ENCODE measurements at regions not wholly inside any gene's neighbourhood (a gene's known extent, or its start where the extent isn't known, plus 50 kb on each side); places are given as distances from the start of the nearest gene placed in this dataset.

DNA sequence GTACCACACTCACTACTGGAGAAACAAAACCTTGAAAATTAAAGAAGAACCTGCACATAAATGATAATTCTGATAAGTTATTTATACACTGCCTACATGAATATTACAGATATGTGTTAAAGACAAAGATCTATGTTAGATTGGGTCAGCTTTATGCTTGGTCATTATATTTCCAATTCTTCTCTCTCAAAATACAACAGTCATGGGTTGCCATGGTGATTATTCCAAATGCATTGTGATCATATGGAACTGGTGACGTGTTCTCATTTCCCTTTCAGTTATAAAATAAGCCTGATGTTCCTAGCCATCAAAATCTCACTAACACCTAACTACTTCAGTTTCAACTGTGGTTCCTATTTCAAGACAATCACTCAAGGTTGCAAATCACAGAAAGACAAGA, 1416.4 kb downstream of the UQCRFS1 start:
- TF ChIP-seq, protein P1, sequence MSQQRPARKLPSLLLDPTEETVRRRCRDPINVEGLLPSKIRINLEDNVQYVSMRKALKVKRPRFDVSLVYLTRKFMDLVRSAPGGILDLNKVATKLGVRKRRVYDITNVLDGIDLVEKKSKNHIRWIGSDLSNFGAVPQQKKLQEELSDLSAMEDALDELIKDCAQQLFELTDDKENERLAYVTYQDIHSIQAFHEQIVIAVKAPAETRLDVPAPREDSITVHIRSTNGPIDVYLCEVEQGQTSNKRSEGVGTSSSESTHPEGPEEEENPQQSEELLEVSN (IDR thresholded peaks at IDR 0.05; ENCODE audit: borderline replicate concordance, low read depth), result no peak
- TF ChIP-seq POLR2A (IDR thresholded peaks at IDR 0.05; ENCODE audit: low read length) (no peak), RAD21 (conservative IDR thresholded peaks at IDR 0.05 in 1 of 2, IDR thresholded peaks at IDR 0.05 in 1 of 2) (no peak), RNF2 (IDR thresholded peaks at IDR 0.05; ENCODE audit: borderline replicate concordance, low read depth) (no peak), BHLHE40 (IDR thresholded peaks at IDR 0.05; ENCODE audit: low read depth, low read length) (no peak)
- TF ChIP-seq, protein P2, sequence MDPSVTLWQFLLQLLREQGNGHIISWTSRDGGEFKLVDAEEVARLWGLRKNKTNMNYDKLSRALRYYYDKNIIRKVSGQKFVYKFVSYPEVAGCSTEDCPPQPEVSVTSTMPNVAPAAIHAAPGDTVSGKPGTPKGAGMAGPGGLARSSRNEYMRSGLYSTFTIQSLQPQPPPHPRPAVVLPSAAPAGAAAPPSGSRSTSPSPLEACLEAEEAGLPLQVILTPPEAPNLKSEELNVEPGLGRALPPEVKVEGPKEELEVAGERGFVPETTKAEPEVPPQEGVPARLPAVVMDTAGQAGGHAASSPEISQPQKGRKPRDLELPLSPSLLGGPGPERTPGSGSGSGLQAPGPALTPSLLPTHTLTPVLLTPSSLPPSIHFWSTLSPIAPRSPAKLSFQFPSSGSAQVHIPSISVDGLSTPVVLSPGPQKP (IDR thresholded peaks at IDR 0.05; ENCODE audit: low read depth, low read length), result no peak
- TF ChIP-seq, protein P3, sequence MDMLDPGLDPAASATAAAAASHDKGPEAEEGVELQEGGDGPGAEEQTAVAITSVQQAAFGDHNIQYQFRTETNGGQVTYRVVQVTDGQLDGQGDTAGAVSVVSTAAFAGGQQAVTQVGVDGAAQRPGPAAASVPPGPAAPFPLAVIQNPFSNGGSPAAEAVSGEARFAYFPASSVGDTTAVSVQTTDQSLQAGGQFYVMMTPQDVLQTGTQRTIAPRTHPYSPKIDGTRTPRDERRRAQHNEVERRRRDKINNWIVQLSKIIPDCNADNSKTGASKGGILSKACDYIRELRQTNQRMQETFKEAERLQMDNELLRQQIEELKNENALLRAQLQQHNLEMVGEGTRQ (IDR thresholded peaks at IDR 0.05), result no peak
- TF ChIP-seq, protein P4, sequence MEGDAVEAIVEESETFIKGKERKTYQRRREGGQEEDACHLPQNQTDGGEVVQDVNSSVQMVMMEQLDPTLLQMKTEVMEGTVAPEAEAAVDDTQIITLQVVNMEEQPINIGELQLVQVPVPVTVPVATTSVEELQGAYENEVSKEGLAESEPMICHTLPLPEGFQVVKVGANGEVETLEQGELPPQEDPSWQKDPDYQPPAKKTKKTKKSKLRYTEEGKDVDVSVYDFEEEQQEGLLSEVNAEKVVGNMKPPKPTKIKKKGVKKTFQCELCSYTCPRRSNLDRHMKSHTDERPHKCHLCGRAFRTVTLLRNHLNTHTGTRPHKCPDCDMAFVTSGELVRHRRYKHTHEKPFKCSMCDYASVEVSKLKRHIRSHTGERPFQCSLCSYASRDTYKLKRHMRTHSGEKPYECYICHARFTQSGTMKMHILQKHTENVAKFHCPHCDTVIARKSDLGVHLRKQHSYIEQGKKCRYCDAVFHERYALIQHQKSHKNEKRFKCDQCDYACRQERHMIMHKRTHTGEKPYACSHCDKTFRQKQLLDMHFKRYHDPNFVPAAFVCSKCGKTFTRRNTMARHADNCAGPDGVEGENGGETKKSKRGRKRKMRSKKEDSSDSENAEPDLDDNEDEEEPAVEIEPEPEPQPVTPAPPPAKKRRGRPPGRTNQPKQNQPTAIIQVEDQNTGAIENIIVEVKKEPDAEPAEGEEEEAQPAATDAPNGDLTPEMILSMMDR (IDR thresholded peaks at IDR 0.05), result no peak

Data from A549 (cell line).